ENCODE measurements at regions not wholly inside any gene's neighbourhood (a gene's known extent, or its start where the extent isn't known, plus 50 kb on each side); places are given as distances from the start of the nearest gene placed in this dataset.

- Histone ChIP-seq H3K27ac (no peak overlapping the region), H3K9me3 (no peaks in the 10 kb centered on the region), H3K4me1 (peaks cover 20 to 37% (median 28%) of the 10 kb centered on the region in 4 donors), H3K4me3 (no peak overlapping the region), H3K27me3 (no peaks in the 10 kb centered on the region), H3K36me3 (no peaks in the 10 kb centered on the region)
- ATAC-seq (ENCODE audit: low FRiP score in 2 of 2) (no peak), DNase-seq (no peak)
- no peak for TF ChIP-seq POLR2A (IDR thresholded peaks at IDR 0.05)
- no peak for TF ChIP-seq CTCF (IDR thresholded peaks at IDR 0.05)
- TF ChIP-seq EP300 (IDR thresholded peaks at IDR 0.05), result no peak
- TF ChIP-seq POLR2AphosphoS5 (IDR thresholded peaks at IDR 0.05), result no peak
- 91 to 94% methylated on average over 7 of the region's 7 CpGs for WGBS, 2 donors
These were observed 66.7 kb upstream of the RTN4 start for GRCh38 chr2:55116966-55117365.

- H3K4me1 ChIP-seq, result peaks cover 19 to 39% (median 31%) of the 10 kb centered on the region in 4 donors
- DNase-seq (no peak), ATAC-seq (ENCODE audit: low FRiP score in 2 of 2) (no peak)
- H3K36me3 ChIP-seq, result no peaks in the 10 kb centered on the region
- H3K27me3 ChIP-seq, result no peaks in the 10 kb centered on the region
- WGBS, 2 donors, result 100% methylated on average over 1 of the region's 1 CpG
- H3K27ac ChIP-seq, result no peak overlapping the region
- TF ChIP-seq POLR2AphosphoS5 (IDR thresholded peaks at IDR 0.05), result no peak
- no peak for TF ChIP-seq CTCF (IDR thresholded peaks at IDR 0.05)
- no peak for TF ChIP-seq EP300 (IDR thresholded peaks at IDR 0.05)
- TF ChIP-seq POLR2A (IDR thresholded peaks at IDR 0.05), result no peak
- no peaks in the 10 kb centered on the region for H3K9me3 ChIP-seq
- H3K4me3 ChIP-seq, result no peak overlapping the region
These were observed 66.3 kb upstream of the RTN4 start for GRCh38 chr2:55116598-55116964.

GRCh38 chr2:55115761-55116597 lies 65.7 kb upstream of the RTN4 start:
- Histone ChIP-seq H3K27ac (no peak overlapping the region), H3K4me3 (no peak overlapping the region), H3K4me1 (peaks cover 19 to 39% (median 35%) of the 10 kb centered on the region in 4 donors), H3K27me3 (no peaks in the 10 kb centered on the region), H3K36me3 (no peaks in the 10 kb centered on the region), H3K9me3 (no peaks in the 10 kb centered on the region)
- 70 to 86% methylated on average over 4 of the region's 4 CpGs for WGBS, 2 donors
- DNase-seq (no peak), ATAC-seq (ENCODE audit: low FRiP score in 2 of 2) (no peak)
- TF ChIP-seq POLR2A (IDR thresholded peaks at IDR 0.05), result no peak
- TF ChIP-seq POLR2AphosphoS5 (IDR thresholded peaks at IDR 0.05), result no peak
- no peak for TF ChIP-seq CTCF (IDR thresholded peaks at IDR 0.05)
- no peak for TF ChIP-seq EP300 (IDR thresholded peaks at IDR 0.05)

- H3K4me1 ChIP-seq, result peaks cover 13 to 30% (median 25%) of the 10 kb centered on the region in 4 donors
These were observed 64.3 kb upstream of the RTN4 start for GRCh38 chr2:55114597-55114996.

More at GRCh38 chr2:55114597-55114996, 64.3 kb upstream of the RTN4 start:
- Histone ChIP-seq H3K27me3 (no peaks in the 10 kb centered on the region), H3K9me3 (no peaks in the 10 kb centered on the region), H3K36me3 (no peaks in the 10 kb centered on the region), H3K27ac (no peak overlapping the region), H3K4me3 (no peak overlapping the region)
- no peak for TF ChIP-seq POLR2AphosphoS5 (IDR thresholded peaks at IDR 0.05)
- no peak for TF ChIP-seq EP300 (IDR thresholded peaks at IDR 0.05)
- TF ChIP-seq POLR2A (IDR thresholded peaks at IDR 0.05), result no peak
- no peak for TF ChIP-seq CTCF (IDR thresholded peaks at IDR 0.05)
- whole genome bisulfite sequencing, 2 donors, result 93 to 98% methylated on average over 5 of the region's 5 CpGs
- ATAC-seq (ENCODE audit: low FRiP score in 2 of 2) (no peak), DNase-seq (no peak)
